Naive thymus-derived CD8-positive, alpha-beta T cell (primary cell): ENCODE measurements at regions not wholly inside any gene's neighbourhood (a gene's known extent, or its start where the extent isn't known, plus 50 kb on each side); places are given as distances from the start of the nearest gene placed in this dataset.
"Not testable (repeated sequence)": the region's sequence is repeated elsewhere in the genome, so short reads cannot be mapped to it uniquely, and the experiment has no call there.

Experiments
- ATAC-seq, 2 donors: fragments of 150-1000 bp; cut with Tn5 transposase in 1 of 2; sonication (Bioruptor Pico), chemical (Tn5 transposase) in 1 of 2; 1 replicate in 1 of 2; 2 replicates in 1 of 2; pipeline ENCODE4 v1.10.0; 2021; ENCODE audit warnings: mild to moderate bottlenecking in 2 of 2, moderate library complexity in 2 of 2
- POLR2A ChIA-PET: fragments of 350-600 bp; sonication (Branson Sonifier 250); formaldehyde crosslinking; loops from one replicate; lab custom pipeline; 2021; ENCODE audit warnings: antibody characterized with exemption; lab: Charles Lee
- DNase-seq, 10 donors: peaks; one replicate each; pipeline versions ENCODE4 v3.0.0 to v3.0.0-alpha.2; 2020 to 2022
- H3K27ac Mint-ChIP-seq, 10 donors: one replicate each; pipeline ENCODE4 v1.8.0; 2020 to 2022; ENCODE audit warnings: mild to moderate bottlenecking in 10 of 10, mixed read lengths in 10 of 10, moderate library complexity in 4 of 10, inconsistent platforms in 1 of 10
- H3K27me3 Mint-ChIP-seq, 5 donors: one replicate each; pipeline ENCODE4 v1.8.0; 2021 to 2022; ENCODE audit warnings: mixed read lengths in 5 of 5
- H3K36me3 Mint-ChIP-seq, 3 donors: one replicate each; pipeline ENCODE4 v1.8.0; 2020 to 2022; ENCODE audit warnings: mixed read lengths in 3 of 3, mild to moderate bottlenecking in 2 of 3, inconsistent platforms in 1 of 3
- H3K4me1 Mint-ChIP-seq, 4 donors: one replicate each; pipeline ENCODE4 v1.8.0; 2021 to 2022; ENCODE audit warnings: mixed read lengths in 4 of 4
- H3K4me3 Mint-ChIP-seq, 10 donors: one replicate each; pipeline ENCODE4 v1.8.0; 2020 to 2022; ENCODE audit warnings: mild to moderate bottlenecking in 10 of 10, mixed read lengths in 10 of 10, moderate library complexity in 6 of 10, inconsistent platforms in 1 of 10
- H3K9me3 Mint-ChIP-seq, 9 donors: one replicate each; pipeline ENCODE4 v1.8.0; 2020 to 2022; ENCODE audit warnings: mixed read lengths in 9 of 9, mild to moderate bottlenecking in 3 of 9, inconsistent platforms in 1 of 9, moderate library complexity in 1 of 9

DNA sequence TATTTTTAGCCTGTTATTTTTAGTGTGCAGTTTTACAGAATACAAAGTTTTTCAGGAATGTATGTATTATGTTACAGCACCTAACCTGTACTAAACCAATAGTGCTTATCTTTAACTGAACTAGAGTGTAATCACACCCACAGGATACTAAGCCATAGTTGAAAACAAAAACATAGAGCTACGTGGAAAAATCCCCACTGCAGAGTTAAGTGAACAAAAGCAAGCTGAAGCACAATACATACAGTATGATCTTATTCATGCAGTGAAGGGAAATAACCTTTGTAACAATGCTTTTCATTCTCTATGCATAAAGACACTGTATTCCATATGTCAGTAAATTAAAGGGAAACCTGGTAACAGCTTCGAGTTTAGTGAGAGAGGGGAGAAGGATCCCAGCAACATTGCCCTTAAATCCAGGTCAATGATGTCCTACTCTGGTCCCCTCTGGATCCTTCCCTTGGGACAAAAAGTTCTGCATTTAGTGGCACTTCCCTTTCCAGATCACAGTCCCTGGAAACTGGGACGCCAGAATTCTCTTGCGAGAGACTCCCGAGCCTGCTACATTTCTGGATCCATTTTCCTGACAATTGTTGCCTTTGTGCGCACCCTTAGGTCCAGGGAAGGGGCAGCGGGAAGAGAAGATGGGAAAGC lies 121.3 kb upstream of the CCND2 start:
- peaks cover 15 to 77% (median 39%) of the 10 kb centered on the region in 4 donors for H3K4me1 Mint-ChIP-seq
- peaks cover 0 to 4% (median 0%) of the 10 kb centered on the region in 3 donors for H3K36me3 Mint-ChIP-seq
- H3K27me3 Mint-ChIP-seq: no peaks in the 10 kb centered on the region
- H3K27ac Mint-ChIP-seq: peak overlapping the region in 4 of 10 donors; percentile 21 to 83 (median 80)
- peak in 1 of 2 donors; percentile 38 for ATAC-seq
- POLR2A ChIA-PET: no interaction called here
- H3K4me3 Mint-ChIP-seq: peak overlapping the region in 1 of 10 donors; percentile 28
- peaks cover 0 to 3% (median 0%) of the 10 kb centered on the region in 9 donors for H3K9me3 Mint-ChIP-seq
- DNase-seq: no peak

DNA sequence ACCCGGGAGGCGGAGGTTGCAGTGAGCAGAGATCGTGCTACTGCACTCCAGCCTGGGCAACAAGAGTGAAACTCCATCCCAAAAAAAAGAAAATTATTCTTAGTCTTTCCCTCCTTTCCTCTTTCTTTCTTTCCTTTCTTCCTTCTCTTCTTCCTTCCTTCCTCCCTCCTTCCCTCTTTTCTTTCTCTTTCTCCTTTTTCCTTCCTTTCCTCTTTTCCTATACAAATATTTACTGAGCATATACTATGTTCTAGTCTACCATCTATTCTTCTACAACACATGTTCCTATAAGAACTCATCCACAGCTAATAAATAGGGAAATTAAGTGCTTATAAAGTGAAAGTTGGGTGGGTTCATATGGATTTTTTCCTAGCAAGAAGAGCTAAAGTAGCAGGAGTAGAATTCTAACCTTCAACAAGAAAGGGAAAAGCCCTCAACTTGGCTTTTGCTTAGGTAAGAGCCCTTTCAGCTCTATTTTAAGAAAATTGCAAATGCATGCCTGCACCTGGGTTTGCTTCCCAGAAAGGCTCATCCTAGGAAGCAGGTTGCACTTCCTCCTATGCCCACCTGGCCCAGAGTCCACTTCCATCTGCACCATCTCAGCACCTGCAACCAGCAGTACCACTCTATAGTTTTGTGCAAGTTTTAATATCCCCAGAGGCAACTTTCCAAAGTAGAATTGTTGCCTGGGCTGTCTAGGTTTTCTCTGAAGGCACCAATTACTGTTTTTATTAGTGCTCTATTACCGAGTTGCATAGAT lies 122.0 kb upstream of the CCND2 start:
- DNase-seq (no peak), ATAC-seq (no peak)
- Mint-ChIP-seq H3K27ac (peak overlapping the region in 4 of 10 donors; percentile 28 to 83 (median 76)), H3K9me3 (peaks cover 0 to 3% (median 0%) of the 10 kb centered on the region in 9 donors), H3K4me1 (peaks cover 15 to 82% (median 39%) of the 10 kb centered on the region in 4 donors), H3K27me3 (no peaks in the 10 kb centered on the region), H3K36me3 (peaks cover 0 to 4% (median 0%) of the 10 kb centered on the region in 3 donors), H3K4me3 (peak overlapping the region in 1 of 10 donors; percentile 28)
- POLR2A ChIA-PET: no interaction called here

DNA sequence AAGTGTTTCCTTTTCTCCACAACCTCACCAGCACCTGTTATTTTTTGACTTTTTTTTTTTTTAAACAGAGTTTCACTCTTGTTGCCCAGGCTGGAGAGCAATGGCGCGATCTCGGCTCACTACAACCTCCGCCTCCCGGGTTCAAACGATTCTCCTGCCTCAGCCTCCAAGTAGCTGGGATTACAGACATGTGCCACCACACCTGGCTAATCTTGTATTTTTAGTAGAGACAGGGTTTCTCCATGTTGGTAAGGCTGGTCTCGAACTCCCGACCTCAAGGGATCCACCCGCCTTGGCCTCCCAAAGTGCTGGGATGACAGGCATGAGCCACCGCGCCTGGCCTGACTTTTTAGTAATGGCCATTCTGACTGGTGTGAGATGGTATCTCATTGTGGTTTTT lies 123.2 kb upstream of the CCND2 start:
- H3K27ac Mint-ChIP-seq, H3K36me3 Mint-ChIP-seq, DNase-seq, H3K27me3 Mint-ChIP-seq, H3K4me3 Mint-ChIP-seq, ATAC-seq, H3K9me3 Mint-ChIP-seq, POLR2A ChIA-PET: not testable (repeated sequence)
- peaks cover 15 to 80% (median 38%) of the 10 kb centered on the region in 4 donors for H3K4me1 Mint-ChIP-seq

DNA sequence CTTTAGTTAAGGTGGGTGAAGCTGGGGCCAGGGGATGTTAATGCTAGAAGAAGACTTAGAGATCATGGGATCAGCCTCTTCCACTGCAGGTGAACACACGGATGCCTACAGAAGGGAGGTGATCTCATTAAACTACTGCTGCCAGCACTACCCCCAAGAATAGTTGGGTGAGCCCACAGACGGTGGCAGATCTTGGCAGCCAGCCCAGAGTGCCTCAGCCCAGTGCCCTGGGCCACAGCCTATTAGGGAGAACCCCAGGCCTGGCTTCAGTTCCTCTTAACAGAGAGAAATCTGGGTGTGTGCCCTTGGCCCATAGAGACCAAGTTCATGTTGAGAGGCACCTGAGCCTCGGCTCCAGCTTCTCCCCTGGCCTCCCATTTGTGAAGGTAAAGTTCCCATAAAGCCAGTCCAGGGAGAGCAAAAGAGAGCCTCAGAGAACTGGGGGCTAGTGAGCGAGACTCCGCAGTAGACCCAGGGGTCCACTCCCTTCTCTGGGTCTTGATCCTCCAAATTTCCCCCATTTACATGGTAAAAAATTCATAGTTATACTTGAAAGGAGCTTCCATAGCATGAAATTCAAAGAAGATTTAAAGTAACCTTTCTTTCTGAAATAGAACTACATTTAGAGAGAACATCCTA lies 125.0 kb upstream of the CCND2 start:
- DNase-seq (peak in 6 of 10 donors; percentile 9 to 76 (median 37)), ATAC-seq (peak; percentile 63 to 70)
- Mint-ChIP-seq H3K27ac (peak overlapping the region in 6 of 10 donors; percentile 6 to 65 (median 50)), H3K36me3 (peaks cover 0 to 4% (median 0%) of the 10 kb centered on the region in 3 donors), H3K9me3 (peaks cover 0 to 3% (median 0%) of the 10 kb centered on the region in 9 donors), H3K4me1 (peaks cover 10 to 79% (median 32%) of the 10 kb centered on the region in 4 donors), H3K27me3 (no peaks in the 10 kb centered on the region), H3K4me3 (peak overlapping the region in 1 of 10 donors; percentile 62)
- POLR2A ChIA-PET: interaction anchor here (0.9 kb wide), 1 partner anchor 121 kb away, joined by 3 read pairs; no protein-coding TSS in a partner anchor

DNA sequence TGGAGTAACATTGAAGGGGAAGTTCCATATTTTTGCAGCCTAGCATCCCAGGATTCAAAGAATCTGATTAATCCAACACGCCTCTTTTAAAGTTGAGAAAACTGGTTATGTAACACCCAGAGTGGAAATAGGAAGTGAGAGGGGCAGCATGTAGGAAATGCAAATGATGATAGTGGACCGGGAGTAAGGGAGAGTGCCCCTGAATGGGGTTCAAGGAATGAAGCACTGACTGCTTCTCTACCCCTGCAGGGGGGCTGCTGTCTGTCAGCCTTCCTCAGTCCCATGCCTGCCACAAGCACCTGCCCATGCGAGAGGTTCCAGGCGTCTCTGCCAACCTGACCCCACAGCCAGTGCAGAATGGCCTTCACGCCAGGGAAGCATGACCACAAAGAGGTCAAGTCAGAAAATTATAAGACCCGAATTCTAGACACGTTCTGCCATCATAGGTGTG lies 126.5 kb upstream of the CCND2 start:
- POLR2A ChIA-PET: no interaction called here
- Mint-ChIP-seq H3K4me1 (peaks cover 8 to 77% (median 31%) of the 10 kb centered on the region in 4 donors), H3K27me3 (no peaks in the 10 kb centered on the region), H3K27ac (peak overlapping the region in 3 of 10 donors; percentile 2 to 32 (median 19)), H3K9me3 (peaks cover 0 to 3% (median 0%) of the 10 kb centered on the region in 9 donors), H3K4me3 (no peak overlapping the region), H3K36me3 (peaks cover 0 to 4% (median 0%) of the 10 kb centered on the region in 3 donors)
- DNase-seq: no peak
- ATAC-seq: no peak

DNA sequence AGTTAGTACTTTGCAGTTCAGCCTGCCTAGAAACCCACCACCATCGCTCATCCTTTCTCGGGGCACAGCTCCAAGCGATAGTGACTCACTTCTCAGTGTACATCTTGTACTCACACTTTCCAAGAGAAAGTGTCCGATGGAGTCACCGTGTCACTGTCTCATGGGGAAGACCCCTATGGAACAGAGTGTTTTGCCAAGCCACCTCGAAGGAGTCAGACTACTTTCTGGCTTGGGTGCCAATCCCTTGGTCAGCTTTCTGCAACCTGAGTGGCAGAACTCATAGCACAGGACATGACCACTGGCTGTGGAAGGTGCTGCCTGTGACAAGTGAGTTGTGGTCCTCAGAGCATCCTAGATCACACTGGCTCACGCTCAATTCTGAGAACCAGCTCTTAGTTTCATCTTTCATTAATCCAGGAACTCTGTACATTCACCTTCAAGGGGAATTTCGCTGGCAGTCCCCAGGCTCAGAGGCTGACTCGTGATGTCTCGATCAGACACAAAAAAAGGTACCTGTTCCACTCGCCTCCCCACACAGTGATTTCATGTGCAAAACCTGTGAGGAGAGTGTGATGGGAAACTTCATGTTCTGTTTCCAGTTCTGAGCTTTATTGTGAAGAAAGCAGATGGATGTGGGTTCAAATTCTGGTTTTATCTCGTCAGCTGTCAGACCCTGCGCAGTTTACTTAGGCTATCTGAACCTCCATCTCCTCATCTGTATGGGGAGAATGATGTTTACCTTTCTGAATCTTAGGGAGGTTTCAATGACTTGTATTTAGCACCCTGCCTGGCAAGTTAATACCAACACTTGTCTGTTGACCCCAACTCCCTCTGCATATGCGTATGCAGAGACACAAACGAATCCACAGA lies 127.3 kb upstream of the CCND2 start:
- Mint-ChIP-seq H3K4me3 (no peak overlapping the region), H3K9me3 (no peaks in the 10 kb centered on the region), H3K36me3 (peaks cover 0 to 4% (median 0%) of the 10 kb centered on the region in 3 donors), H3K27ac (peak overlapping the region in 3 of 10 donors; percentile 11 to 32 (median 12)), H3K27me3 (no peaks in the 10 kb centered on the region), H3K4me1 (peaks cover 8 to 76% (median 32%) of the 10 kb centered on the region in 4 donors)
- ATAC-seq (no peak), DNase-seq (no peak)
- POLR2A ChIA-PET: interaction anchor here (1.1 to 1.5 kb wide), 2 partner anchors 11 to 123 kb away, joined by 3 read pairs; no protein-coding TSS in a partner anchor

DNA sequence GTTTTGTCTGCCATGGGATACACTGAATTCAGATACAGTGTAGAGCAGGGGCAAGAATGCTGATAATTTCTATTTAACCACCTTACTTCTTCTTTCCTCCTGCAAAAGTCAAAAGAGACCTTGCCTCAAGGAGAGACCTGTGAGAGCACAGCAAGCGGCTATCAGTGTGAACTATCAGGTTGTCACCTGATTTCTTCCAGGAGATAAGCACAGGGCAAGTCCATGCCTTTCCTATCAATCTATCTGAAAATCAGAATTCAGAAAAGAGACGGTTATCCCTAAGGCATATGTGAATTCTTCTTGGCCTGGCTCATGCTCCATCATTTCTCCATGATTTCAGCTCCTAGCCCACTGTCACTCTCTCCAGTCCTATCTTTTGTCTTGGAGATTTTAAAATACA lies 128.9 kb upstream of the CCND2 start:
- H3K27me3 Mint-ChIP-seq: no peaks in the 10 kb centered on the region
- H3K36me3 Mint-ChIP-seq: no peaks in the 10 kb centered on the region
- H3K4me1 Mint-ChIP-seq: peaks cover 7 to 75% (median 33%) of the 10 kb centered on the region in 4 donors
- H3K4me3 Mint-ChIP-seq: peak overlapping the region in 1 of 10 donors; percentile 60
- no peaks in the 10 kb centered on the region for H3K9me3 Mint-ChIP-seq
- peak overlapping the region in 7 of 10 donors; percentile 21 to 99 (median 75) for H3K27ac Mint-ChIP-seq
- POLR2A ChIA-PET: interaction anchor here (0.7 to 3.8 kb wide), 3 partner anchors 125 to 1264 kb away, joined by 3 to 53 read pairs (median 3); partner anchors contain the start of gene CCND2
- DNase-seq: no peak
- ATAC-seq: no peak

DNA sequence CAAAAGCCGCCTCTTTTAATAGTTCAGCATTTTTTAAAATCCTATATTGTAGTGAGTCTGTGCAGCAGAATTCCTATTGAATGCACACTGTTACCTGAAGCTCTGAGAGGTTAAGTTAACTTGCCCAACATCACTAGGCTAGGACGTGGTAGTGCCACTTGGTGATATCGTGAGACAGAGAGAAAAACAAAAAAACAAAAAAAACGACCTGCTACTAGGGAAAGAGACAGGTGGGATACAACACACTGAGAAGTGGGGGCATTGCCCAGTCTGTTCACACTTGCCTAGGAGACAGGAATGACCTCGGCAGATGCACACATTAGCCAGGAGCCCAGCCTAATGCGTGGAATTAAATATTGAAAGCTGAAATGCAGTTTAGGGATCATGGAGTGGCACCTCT lies 129.7 kb upstream of the CCND2 start:
- no peaks in the 10 kb centered on the region for H3K36me3 Mint-ChIP-seq
- ATAC-seq: peak; percentile 34 to 65
- no peaks in the 10 kb centered on the region for H3K9me3 Mint-ChIP-seq
- H3K27me3 Mint-ChIP-seq: no peaks in the 10 kb centered on the region
- peak in 4 of 10 donors; percentile 12 to 39 (median 17) for DNase-seq
- POLR2A ChIA-PET: interaction anchor here (1.0 to 3.8 kb wide), 2 partner anchors 36 to 127 kb away, joined by 3 to 53 read pairs; partner anchors contain the start of gene CCND2
- peak overlapping the region in 8 of 10 donors; percentile 10 to 91 (median 52) for H3K4me3 Mint-ChIP-seq
- H3K27ac Mint-ChIP-seq: peak overlapping the region in 9 of 10 donors; percentile 36 to 99 (median 81)
- H3K4me1 Mint-ChIP-seq: peaks cover 6 to 78% (median 32%) of the 10 kb centered on the region in 4 donors

DNA sequence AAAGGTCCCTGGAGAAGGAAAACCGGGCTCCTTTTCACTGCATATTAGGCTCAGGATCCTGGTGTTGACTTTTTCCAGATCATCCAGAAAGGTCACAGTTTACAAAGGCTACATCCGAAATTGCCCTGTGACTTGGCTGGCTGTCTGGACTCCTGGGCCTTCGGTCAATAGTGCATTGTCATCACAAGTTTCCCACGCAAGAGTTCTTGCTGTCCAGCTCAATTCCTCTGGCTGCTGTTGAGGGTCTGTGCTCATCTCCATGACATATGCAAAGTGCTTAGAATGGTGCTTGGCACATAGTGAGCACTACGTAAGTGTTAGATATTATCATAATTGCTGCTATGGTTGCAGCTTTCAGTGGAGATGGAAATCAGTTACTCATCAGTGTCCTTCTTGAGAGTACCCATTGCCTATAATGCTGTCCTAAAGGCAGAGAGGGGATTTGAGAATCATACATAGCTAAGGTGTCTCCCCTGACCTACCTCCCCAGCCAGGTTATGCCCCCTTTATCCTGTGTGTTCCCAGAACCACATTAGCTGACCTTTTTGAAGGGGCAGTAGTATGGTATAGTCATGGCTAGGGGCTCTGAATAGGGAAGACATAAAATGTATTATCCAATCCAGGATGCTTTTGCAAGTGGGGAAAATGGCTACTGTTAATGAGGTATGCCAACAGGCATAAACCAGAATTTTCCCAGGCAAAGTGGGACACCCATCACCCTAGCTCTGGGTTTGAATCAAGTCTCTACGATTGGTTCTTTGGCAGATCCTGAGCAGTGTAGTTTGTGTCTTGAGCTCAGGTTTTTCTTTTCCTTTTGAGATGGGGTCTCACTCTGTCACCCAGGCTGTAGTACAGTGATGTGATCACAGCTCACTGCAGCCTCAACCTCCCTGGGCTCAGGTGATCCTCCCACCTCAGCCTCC lies 132.0 kb upstream of the CCND2 start:
- no peak for ATAC-seq
- Mint-ChIP-seq H3K9me3 (no peaks in the 10 kb centered on the region), H3K4me3 (peak overlapping the region in 9 of 10 donors; percentile 89 to 98 (median 95)), H3K4me1 (peaks cover 8 to 62% (median 26%) of the 10 kb centered on the region in 4 donors), H3K27ac (peak overlapping the region; percentile 74 to 99 (median 98)), H3K36me3 (no peaks in the 10 kb centered on the region), H3K27me3 (no peaks in the 10 kb centered on the region)
- DNase-seq: no peak
- POLR2A ChIA-PET: interaction anchor here (1.5 to 3.8 kb wide), 4 partner anchors 13 to 135 kb away, joined by 4 to 53 read pairs (median 6); partner anchors contain the start of gene CCND2

DNA sequence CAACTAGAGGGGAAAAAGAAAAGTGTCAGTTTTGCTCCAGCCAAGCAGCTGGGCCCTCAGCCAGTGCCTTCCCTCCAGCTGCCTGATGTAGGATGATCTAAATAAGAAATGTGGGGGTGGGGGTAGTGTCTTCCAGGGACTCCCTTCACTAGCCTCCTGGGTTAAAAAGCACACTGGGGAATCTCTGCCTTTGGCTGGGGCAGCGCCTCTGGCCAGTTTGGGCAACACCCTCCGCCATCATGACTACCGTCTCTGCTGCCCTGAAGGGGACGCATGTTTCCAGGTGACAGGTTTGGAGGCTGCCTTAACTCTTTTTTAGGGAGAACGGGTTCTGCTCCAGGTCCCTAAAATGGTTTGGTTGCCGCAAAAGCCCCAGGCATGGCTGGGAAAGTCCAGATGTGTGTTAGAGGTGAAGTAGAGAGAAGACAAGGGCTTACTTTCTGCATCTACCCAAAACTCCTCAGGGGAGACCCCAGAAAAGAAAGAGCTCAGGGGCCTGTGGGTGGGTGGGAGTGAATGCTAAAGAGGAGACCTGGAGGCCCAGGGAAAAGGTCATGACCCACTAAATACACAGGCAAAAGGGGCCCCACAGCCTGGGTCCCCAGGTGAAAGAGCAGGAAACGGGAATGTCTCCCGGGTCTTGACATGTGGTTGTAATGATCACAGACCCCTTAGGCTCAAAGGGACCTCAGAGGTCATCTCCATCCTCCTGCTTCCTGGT lies 132.8 kb upstream of the CCND2 start:
- Mint-ChIP-seq H3K9me3 (no peaks in the 10 kb centered on the region), H3K27ac (peak overlapping the region in 3 of 10 donors; percentile 33 to 99 (median 36)), H3K27me3 (no peaks in the 10 kb centered on the region), H3K36me3 (no peaks in the 10 kb centered on the region), H3K4me3 (no peak overlapping the region), H3K4me1 (peaks cover 12 to 63% (median 35%) of the 10 kb centered on the region in 4 donors)
- no peak for ATAC-seq
- POLR2A ChIA-PET: interaction anchor here (1.9 to 3.8 kb wide), 2 partner anchors 24 to 130 kb away, joined by 5 to 53 read pairs; partner anchors contain the start of gene CCND2
- no peak for DNase-seq
